ENCODE measurements at regions not wholly inside any gene's neighbourhood (a gene's known extent, or its start where the extent isn't known, plus 50 kb on each side); places are given as distances from the start of the nearest gene placed in this dataset.

DNA sequence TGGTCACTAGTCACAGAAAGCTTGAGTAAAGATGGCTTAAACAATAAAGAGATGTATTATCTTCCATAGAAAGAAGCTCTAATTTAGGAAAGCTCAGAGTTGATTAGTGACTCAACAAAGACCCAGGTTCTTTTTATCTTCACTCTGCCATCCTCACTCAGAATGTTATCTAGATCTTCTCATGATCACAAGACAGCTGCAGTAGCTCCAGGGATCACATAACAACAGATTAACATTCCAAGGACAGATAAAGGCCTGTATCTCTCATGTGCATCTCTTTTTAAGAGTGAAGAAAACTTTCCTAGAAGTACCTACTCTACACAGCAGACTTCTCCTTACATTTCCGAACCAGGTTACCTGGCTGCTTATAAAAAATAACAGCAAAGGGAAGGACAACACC, 368.7 kb upstream of the PROX1 start:
- TF ChIP-seq CTCF (IDR thresholded peaks at IDR 0.05), result no peak
- no peak for TF ChIP-seq POLR2A (IDR thresholded peaks at IDR 0.05)
